ENCODE measurements at regions not wholly inside any gene's neighbourhood (a gene's known extent, or its start where the extent isn't known, plus 50 kb on each side); places are given as distances from the start of the nearest gene placed in this dataset.

DNA sequence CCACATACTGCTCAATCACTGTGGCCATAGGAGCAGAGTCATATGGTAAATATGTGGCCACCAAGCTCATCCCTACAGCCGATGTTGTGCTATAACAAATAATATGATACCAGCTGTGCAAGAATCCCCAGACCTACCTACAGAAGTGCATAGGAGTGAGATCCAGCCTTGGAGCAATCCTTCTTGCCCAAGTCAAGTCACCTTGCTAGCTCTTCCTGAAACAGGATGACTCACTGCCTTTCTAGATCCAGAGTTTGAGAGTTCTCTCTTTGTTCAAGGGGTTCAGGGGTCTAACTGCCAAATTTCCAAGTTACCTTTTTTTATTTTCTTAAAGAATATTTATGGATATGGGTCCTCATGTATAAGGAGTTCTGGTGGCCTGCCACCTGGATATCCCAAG lies 195.7 kb upstream of the MAN1A1 start:
- FAIRE-seq = no peak
- H3K23me2 ChIP-seq (ENCODE audit: low read depth, low read length) = no peaks in the 10 kb centered on the region
- no peak overlapping the region for H3K23ac ChIP-seq (ENCODE audit: insufficient read length)
- H3K56ac ChIP-seq (replicated peaks; ENCODE audit: insufficient read length, low read depth, low read length) = no peak overlapping the region
- ChIA-PET CTCF (ENCODE audit: partially characterized antibody) (interaction anchor here (1.1 to 1.4 kb wide), 2 partner anchors 11 to 35 kb away, joined by 3 read pairs; no protein-coding TSS in a partner anchor), POLR2A (ENCODE audit: partially characterized antibody) (no interaction called here)
- 95% methylated on average over 1 of the region's 1 CpG; no CpG with 5 or more reads in 1 of the 2 experiments for WGBS, 2 experiments (ENCODE audit: extremely low coverage in 1 of 2, insufficient coverage in 1 of 2, insufficient read length in 1 of 2, insufficient replicate concordance in 2 of 2, low coverage in 1 of 2, low lambda C conversion rate in 2 of 2, missing lambda C conversion rate in 1 of 2)
- H4K20me1 ChIP-seq (replicated peaks in 1 of 2; ENCODE audit: control insufficient read depth in 1 of 2, insufficient read depth in 2 of 2, low read length in 2 of 2) = no peaks in the 10 kb centered on the region
- H3K27ac ChIP-seq (ENCODE audit: low read depth, low read length) = no peak overlapping the region
- H2BK20ac ChIP-seq (ENCODE audit: low read length) = no peak overlapping the region
- no peak overlapping the region for H3K4me3 ChIP-seq (ENCODE audit: extremely low read depth in 1 of 4, insufficient read depth in 2 of 4, low read depth in 3 of 4, low read length in 4 of 4)
- H2BK5ac ChIP-seq (ENCODE audit: low read depth, low read length) = no peak overlapping the region
- H3K14ac ChIP-seq (ENCODE audit: insufficient read length) = no peak overlapping the region
- no peak for DNase-seq (ENCODE audit: low read depth in 1 of 2, low spot score in 2 of 2)
- no peak overlapping the region for H4K8ac ChIP-seq (ENCODE audit: extremely low read depth, insufficient read depth, low read length)
- H4K5ac ChIP-seq (ENCODE audit: insufficient read length, low read depth, low read length) = no peak overlapping the region
- H3K9ac ChIP-seq (replicated peaks in 1 of 4; ENCODE audit: extremely low read depth in 1 of 4, low read depth in 3 of 4, low read length in 3 of 4) = no peak overlapping the region
- H3K27me3 ChIP-seq (replicated peaks in 1 of 4; ENCODE audit: control insufficient read depth in 3 of 4, extremely low read depth in 1 of 4, insufficient read depth in 3 of 4, low read length in 3 of 4) = no peaks in the 10 kb centered on the region
- H2AK5ac ChIP-seq (ENCODE audit: low read depth, low read length) = no peak overlapping the region
- no peak overlapping the region for H3K4me2 ChIP-seq (ENCODE audit: insufficient read depth in 1 of 2, low read depth in 2 of 2, low read length in 2 of 2)
- no peak overlapping the region for H2BK120ac ChIP-seq (replicated peaks; ENCODE audit: low read depth, low read length)
- H3K79me1 ChIP-seq (ENCODE audit: low read depth, low read length) = no peaks in the 10 kb centered on the region
- H3K18ac ChIP-seq (ENCODE audit: extremely low read depth, low read length) = no peak overlapping the region
- peaks cover 0 to 5% (median 0%) of the 10 kb centered on the region in 4 experiments; a peak in 3 of 7 replicates for H3K4me1 ChIP-seq (replicated peaks in 1 of 4; ENCODE audit: control insufficient read depth in 3 of 4, insufficient read depth in 4 of 4, low read length in 3 of 4)
- H3K9me3 ChIP-seq (ENCODE audit: insufficient read depth in 2 of 2, low read depth in 1 of 2, low read length in 1 of 2) = no peaks in the 10 kb centered on the region
- H3K36me3 ChIP-seq (ENCODE audit: control insufficient read depth in 2 of 4, insufficient read depth in 4 of 4, low read length in 3 of 4) = no peaks in the 10 kb centered on the region
- no peaks in the 10 kb centered on the region for H3K79me2 ChIP-seq (ENCODE audit: control insufficient read depth in 1 of 2, insufficient read depth in 2 of 2, low read length in 2 of 2)
- no peak overlapping the region for H3K4ac ChIP-seq (replicated peaks; ENCODE audit: insufficient read length, low read depth, low read length)
- no peak overlapping the region for H2BK15ac ChIP-seq (ENCODE audit: low read length)
- no peak overlapping the region for H4K91ac ChIP-seq (replicated peaks; ENCODE audit: insufficient read length, low read length)
- H2AFZ ChIP-seq (ENCODE audit: low read length) = no peak overlapping the region
- H2BK12ac ChIP-seq (ENCODE audit: low read depth, low read length) = no peak overlapping the region
- TF ChIP-seq EZH2 (IDR thresholded peaks at IDR 0.05; ENCODE audit: low read depth, low read length, severe bottlenecking) (no peak), CBX8 (IDR thresholded peaks at IDR 0.05; ENCODE audit: borderline replicate concordance, low read depth, low read length) (no peak), POU5F1 (IDR thresholded peaks at IDR 0.05; ENCODE audit: low read depth, low read length) (no peak), BCL11A (IDR thresholded peaks at IDR 0.05; ENCODE audit: low read depth in 2 of 2, low read length in 2 of 2) (no peak), ZNF274 (IDR thresholded peaks at IDR 0.05; ENCODE audit: borderline replicate concordance, extremely low read depth, low read length) (no peak), JUN (IDR thresholded peaks at IDR 0.05; ENCODE audit: low read depth, low read length) (no peak), TBP (IDR thresholded peaks at IDR 0.05; ENCODE audit: low read depth, low read length) (no peak), TEAD4 (IDR thresholded peaks at IDR 0.05; ENCODE audit: low read depth, low read length) (no peak), RAD21 (IDR thresholded peaks at IDR 0.05 in 1 of 2, conservative IDR thresholded peaks at IDR 0.05 in 1 of 2; ENCODE audit: low read depth in 2 of 2, low read length in 2 of 2) (no peak), SRF (IDR thresholded peaks at IDR 0.05; ENCODE audit: low read depth, low read length) (no peak), SIN3A (conservative IDR thresholded peaks at IDR 0.05 in 1 of 2, IDR thresholded peaks at IDR 0.05 in 1 of 2; ENCODE audit: low read depth in 1 of 2, low read length in 2 of 2) (no peak), POLR2AphosphoS5 (IDR thresholded peaks at IDR 0.05; ENCODE audit: low read depth, low read length) (no peak), RNF2 (IDR thresholded peaks at IDR 0.05; ENCODE audit: borderline replicate concordance, low read depth, low read length, missing control alignments, poor library complexity, severe bottlenecking) (no peak)
- TF ChIP-seq, protein P1, sequence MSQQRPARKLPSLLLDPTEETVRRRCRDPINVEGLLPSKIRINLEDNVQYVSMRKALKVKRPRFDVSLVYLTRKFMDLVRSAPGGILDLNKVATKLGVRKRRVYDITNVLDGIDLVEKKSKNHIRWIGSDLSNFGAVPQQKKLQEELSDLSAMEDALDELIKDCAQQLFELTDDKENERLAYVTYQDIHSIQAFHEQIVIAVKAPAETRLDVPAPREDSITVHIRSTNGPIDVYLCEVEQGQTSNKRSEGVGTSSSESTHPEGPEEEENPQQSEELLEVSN (IDR thresholded peaks at IDR 0.05) = no peak
